Endothelial cell of umbilical vein (primary cell): ENCODE measurements at regions not wholly inside any gene's neighbourhood (a gene's known extent, or its start where the extent isn't known, plus 50 kb on each side); places are given as distances from the start of the nearest gene placed in this dataset.

Source experiments
- EZH2 ChIP-seq: IDR thresholded peaks from 2 replicates; pipeline ENCODE4 v1.6.1; 2012; ENCODE audit warnings: borderline replicate concordance, low read depth, mild to moderate bottlenecking, moderate library complexity, low read length, inconsistent platforms; ENCODE audit not compliant: severe bottlenecking
- FOS ChIP-seq: IDR thresholded peaks from 2 replicates; pipeline ENCODE4 v1.6.1; 2011; ENCODE audit warnings: mild to moderate bottlenecking, low read length, moderate library complexity, borderline replicate concordance; ENCODE audit not compliant: insufficient read depth
- JUN ChIP-seq: IDR thresholded peaks from 2 replicates; pipeline ENCODE4 v1.6.1; 2011; ENCODE audit warnings: borderline replicate concordance, low read depth; ENCODE audit not compliant: insufficient read length, insufficient read depth
- MYC ChIP-seq: IDR thresholded peaks from one replicate; pipeline ENCODE4 v1.6.1; 2011; ENCODE audit warnings: mild to moderate bottlenecking, low read depth, low read length
- POLR2A ChIP-seq: IDR thresholded peaks from 2 replicates; pipeline ENCODE4 v1.6.1; 2012; ENCODE audit warnings: low read depth, mild to moderate bottlenecking, control low read depth, low read length
- POLR2AphosphoS5 ChIP-seq: IDR thresholded peaks from 2 replicates; pipeline ENCODE4 v1.6.1; 2012; ENCODE audit warnings: low read depth, mild to moderate bottlenecking, control low read depth, low read length, moderate library complexity; ENCODE audit not compliant: insufficient read depth
- TF ChIP-seq, protein P1 (sequence below), 2 donors: IDR thresholded peaks; 1 replicate in 1 of 2; 2 replicates in 1 of 2; pipeline ENCODE4 v1.5.1; 2011; ENCODE audit warnings: low read length in 2 of 2, mild to moderate bottlenecking in 2 of 2, moderate library complexity in 2 of 2, control low read depth in 1 of 2, inconsistent platforms in 1 of 2, low read depth in 1 of 2; ENCODE audit not compliant: insufficient read depth in 1 of 2; ENCODE audit errors: extremely low read depth in 1 of 2
- TF ChIP-seq, protein P2 (sequence below): IDR thresholded peaks from 2 replicates; pipeline ENCODE4 v1.6.1; 2011; ENCODE audit not compliant: insufficient read depth, insufficient read length

DNA sequence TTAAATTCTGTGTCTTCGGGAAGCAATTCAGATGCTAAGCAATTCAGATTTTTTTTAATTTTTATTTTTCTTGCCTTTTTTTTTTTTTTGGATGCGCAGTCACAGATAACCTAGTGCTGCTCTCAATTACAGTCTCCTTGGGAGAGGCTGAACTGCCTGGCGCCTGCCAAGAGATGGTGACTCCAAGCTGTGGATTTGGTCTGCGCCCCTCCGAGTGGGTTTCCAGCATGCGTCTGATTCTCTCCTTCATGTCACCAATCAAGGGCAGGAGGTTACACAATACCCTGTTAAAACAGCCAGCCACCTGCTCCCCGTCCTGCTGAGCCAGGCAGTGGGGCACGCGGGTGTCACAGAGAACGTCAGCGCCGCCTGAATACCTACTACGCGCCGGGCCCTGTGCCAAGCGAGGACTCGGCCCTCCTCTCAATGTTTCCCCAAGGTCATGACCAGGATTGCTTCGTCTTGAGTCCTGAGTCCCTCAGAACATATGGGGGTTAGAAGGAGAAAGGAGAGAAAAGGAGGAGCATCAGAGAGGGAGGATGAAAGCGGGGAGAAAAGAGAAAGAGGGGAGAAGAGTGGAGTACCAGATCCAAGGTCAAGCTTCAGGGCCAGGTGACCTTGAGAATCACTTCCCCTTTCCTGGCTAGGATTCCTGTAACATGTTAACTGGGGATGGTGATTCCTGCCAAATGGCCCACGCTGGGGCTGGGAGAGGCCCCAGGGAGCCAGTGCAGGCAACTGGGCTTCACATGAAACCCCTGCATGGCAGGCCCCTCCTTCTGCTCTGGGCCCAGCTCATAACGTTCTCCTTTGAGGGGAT lies 213.6 kb downstream of the URI1 start:
- TF ChIP-seq POLR2A: no peak
- TF ChIP-seq, protein P1, sequence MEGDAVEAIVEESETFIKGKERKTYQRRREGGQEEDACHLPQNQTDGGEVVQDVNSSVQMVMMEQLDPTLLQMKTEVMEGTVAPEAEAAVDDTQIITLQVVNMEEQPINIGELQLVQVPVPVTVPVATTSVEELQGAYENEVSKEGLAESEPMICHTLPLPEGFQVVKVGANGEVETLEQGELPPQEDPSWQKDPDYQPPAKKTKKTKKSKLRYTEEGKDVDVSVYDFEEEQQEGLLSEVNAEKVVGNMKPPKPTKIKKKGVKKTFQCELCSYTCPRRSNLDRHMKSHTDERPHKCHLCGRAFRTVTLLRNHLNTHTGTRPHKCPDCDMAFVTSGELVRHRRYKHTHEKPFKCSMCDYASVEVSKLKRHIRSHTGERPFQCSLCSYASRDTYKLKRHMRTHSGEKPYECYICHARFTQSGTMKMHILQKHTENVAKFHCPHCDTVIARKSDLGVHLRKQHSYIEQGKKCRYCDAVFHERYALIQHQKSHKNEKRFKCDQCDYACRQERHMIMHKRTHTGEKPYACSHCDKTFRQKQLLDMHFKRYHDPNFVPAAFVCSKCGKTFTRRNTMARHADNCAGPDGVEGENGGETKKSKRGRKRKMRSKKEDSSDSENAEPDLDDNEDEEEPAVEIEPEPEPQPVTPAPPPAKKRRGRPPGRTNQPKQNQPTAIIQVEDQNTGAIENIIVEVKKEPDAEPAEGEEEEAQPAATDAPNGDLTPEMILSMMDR (IDR thresholded peaks at IDR 0.05; ENCODE audit: extremely low read depth in 1 of 2, insufficient read depth in 1 of 2, low read depth in 1 of 2, low read length in 2 of 2): no peak
- TF ChIP-seq MYC: no peak
- TF ChIP-seq, protein P2, sequence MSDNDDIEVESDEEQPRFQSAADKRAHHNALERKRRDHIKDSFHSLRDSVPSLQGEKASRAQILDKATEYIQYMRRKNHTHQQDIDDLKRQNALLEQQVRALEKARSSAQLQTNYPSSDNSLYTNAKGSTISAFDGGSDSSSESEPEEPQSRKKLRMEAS: no peak
- TF ChIP-seq EZH2: no peak
- TF ChIP-seq POLR2AphosphoS5: no peak
- TF ChIP-seq FOS: no peak
- TF ChIP-seq JUN: no peak
